ENCODE measurements at regions not wholly inside any gene's neighbourhood (a gene's known extent, or its start where the extent isn't known, plus 50 kb on each side); places are given as distances from the start of the nearest gene placed in this dataset.
A peak's percentile ranks its signal among the peaks of the same experiment; 100 is the strongest.

DNA sequence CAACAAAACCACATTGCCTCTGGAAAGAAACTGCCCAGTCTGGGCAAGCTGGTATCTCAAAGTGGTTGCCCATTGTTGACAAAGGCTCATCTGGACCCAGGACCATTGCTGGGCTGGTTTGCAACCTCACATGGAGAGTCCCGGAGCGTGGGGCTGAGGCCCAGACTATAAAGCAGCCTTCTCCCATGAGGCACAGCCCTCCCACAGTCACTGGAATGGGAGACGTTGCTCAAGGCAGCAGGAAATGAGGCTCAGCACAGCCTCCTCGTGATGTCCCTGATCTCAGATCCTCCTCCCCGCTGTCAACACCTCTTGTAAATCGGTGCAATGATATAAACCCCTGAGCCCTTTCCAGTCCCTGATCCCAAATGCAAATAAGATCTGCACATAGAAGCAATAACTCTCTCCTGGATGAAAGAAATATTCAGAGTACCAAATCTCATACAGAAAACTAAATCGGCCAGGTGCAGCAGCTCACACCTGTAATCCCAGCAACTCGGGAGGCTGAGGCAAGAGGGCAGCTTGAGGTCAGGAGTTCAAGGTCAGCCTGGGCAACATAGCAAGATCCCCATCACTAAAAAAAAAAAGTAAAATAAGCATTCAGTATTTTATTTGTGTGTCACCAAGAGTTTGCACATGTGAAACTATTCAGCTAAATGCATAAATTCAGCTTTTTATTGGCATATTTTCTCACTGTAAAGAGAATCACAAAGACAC lies 103.0 kb upstream of the RREB1 start (continued):
- TF ChIP-seq, protein P1, sequence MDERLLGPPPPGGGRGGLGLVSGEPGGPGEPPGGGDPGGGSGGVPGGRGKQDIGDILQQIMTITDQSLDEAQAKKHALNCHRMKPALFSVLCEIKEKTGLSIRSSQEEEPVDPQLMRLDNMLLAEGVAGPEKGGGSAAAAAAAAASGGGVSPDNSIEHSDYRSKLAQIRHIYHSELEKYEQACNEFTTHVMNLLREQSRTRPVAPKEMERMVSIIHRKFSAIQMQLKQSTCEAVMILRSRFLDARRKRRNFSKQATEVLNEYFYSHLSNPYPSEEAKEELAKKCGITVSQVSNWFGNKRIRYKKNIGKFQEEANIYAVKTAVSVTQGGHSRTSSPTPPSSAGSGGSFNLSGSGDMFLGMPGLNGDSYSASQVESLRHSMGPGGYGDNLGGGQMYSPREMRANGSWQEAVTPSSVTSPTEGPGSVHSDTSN (CRISPR knock-in tag; IDR thresholded peaks at IDR 0.05; ENCODE audit: low read depth): no peak
- TF ChIP-seq, protein P1 (tag; conservative IDR thresholded peaks at IDR 0.05; ENCODE audit: low read depth): peak; percentile 68; the same call in 1 of the 2 replicates
- TF ChIP-seq MEIS2 (IDR thresholded peaks at IDR 0.05; ENCODE audit: partially characterized antibody): peak; percentile 59
- TF ChIP-seq, protein P2, sequence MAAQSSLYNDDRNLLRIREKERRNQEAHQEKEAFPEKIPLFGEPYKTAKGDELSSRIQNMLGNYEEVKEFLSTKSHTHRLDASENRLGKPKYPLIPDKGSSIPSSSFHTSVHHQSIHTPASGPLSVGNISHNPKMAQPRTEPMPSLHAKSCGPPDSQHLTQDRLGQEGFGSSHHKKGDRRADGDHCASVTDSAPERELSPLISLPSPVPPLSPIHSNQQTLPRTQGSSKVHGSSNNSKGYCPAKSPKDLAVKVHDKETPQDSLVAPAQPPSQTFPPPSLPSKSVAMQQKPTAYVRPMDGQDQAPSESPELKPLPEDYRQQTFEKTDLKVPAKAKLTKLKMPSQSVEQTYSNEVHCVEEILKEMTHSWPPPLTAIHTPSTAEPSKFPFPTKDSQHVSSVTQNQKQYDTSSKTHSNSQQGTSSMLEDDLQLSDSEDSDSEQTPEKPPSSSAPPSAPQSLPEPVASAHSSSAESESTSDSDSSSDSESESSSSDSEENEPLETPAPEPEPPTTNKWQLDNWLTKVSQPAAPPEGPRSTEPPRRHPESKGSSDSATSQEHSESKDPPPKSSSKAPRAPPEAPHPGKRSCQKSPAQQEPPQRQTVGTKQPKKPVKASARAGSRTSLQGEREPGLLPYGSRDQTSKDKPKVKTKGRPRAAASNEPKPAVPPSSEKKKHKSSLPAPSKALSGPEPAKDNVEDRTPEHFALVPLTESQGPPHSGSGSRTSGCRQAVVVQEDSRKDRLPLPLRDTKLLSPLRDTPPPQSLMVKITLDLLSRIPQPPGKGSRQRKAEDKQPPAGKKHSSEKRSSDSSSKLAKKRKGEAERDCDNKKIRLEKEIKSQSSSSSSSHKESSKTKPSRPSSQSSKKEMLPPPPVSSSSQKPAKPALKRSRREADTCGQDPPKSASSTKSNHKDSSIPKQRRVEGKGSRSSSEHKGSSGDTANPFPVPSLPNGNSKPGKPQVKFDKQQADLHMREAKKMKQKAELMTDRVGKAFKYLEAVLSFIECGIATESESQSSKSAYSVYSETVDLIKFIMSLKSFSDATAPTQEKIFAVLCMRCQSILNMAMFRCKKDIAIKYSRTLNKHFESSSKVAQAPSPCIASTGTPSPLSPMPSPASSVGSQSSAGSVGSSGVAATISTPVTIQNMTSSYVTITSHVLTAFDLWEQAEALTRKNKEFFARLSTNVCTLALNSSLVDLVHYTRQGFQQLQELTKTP (IDR thresholded peaks at IDR 0.05; ENCODE audit: low read depth in 1 of 2, partially characterized antibody in 2 of 2): no peak
- TF ChIP-seq GATAD2A (IDR thresholded peaks at IDR 0.05): no peak
- TF ChIP-seq FIP1L1 (IDR thresholded peaks at IDR 0.05; ENCODE audit: low read depth, low read length, poor library complexity, severe bottlenecking): no peak
- TF ChIP-seq ZNF134 (CRISPR knock-in tag; conservative IDR thresholded peaks at IDR 0.05): peak; percentile 84
- no peak for TF ChIP-seq SAFB2 (IDR thresholded peaks at IDR 0.05; ENCODE audit: borderline replicate concordance, low read depth, low read length, severe bottlenecking)
- no peak for TF ChIP-seq SIN3A (IDR thresholded peaks at IDR 0.05; ENCODE audit: borderline replicate concordance in 2 of 2, control insufficient read depth in 1 of 2, low read depth in 2 of 2, low read length in 2 of 2)
- peak; percentile 83 for TF ChIP-seq ZNF121 (CRISPR knock-in tag; conservative IDR thresholded peaks at IDR 0.05)

Measured in K562 (cell line).